Mesothelial cell of epicardium (in vitro differentiated cells): ENCODE measurements at regions not wholly inside any gene's neighbourhood (a gene's known extent, or its start where the extent isn't known, plus 50 kb on each side); places are given as distances from the start of the nearest gene placed in this dataset.

ENCODE experiments used
- DNase-seq, 2 experiments: peaks; one replicate each; pipeline ENCODE4 v3.0.0; 2021; ENCODE audit warnings: low spot score in 2 of 2; ENCODE audit not compliant: unreplicated experiment in 2 of 2
- H3K27ac Mint-ChIP-seq: 2 replicates; pipeline ENCODE4 v1.8.0; 2021; ENCODE audit warnings: mixed read lengths
- H3K27me3 Mint-ChIP-seq: 2 replicates; pipeline ENCODE4 v1.8.0; 2021; ENCODE audit warnings: low read depth, mixed read lengths
- H3K36me3 Mint-ChIP-seq: 2 replicates; pipeline ENCODE4 v1.8.0; 2021; ENCODE audit warnings: mixed read lengths
- H3K4me1 Mint-ChIP-seq: 2 replicates; pipeline ENCODE4 v1.8.0; 2021; ENCODE audit warnings: mixed read lengths
- H3K4me3 Mint-ChIP-seq: 2 replicates; pipeline ENCODE4 v1.8.0; 2021; ENCODE audit warnings: mild to moderate bottlenecking, moderate library complexity, mixed read lengths
- H3K9me3 Mint-ChIP-seq: 2 replicates; pipeline ENCODE4 v1.8.0; 2021; ENCODE audit warnings: mixed read lengths
- TF ChIP-seq, protein P1 (sequence below): fragments of 200-600 bp; sonication (generic); IDR thresholded peaks from one replicate; pipeline ENCODE4 v1.5.0; 2021; ENCODE audit warnings: antibody characterized with exemption; ENCODE audit not compliant: unreplicated experiment

GRCh38 chr2:215680605-215681598 lies 245.0 kb upstream of the FN1 start:
- Mint-ChIP-seq H3K4me3 (no peak overlapping the region), H3K27ac (peak overlapping the region; percentile 80), H3K27me3 (no peaks in the 10 kb centered on the region), H3K36me3 (no peaks in the 10 kb centered on the region), H3K9me3 (peaks cover 3% of the 10 kb centered on the region), H3K4me1 (peaks cover 33% of the 10 kb centered on the region)
- TF ChIP-seq, protein P1, sequence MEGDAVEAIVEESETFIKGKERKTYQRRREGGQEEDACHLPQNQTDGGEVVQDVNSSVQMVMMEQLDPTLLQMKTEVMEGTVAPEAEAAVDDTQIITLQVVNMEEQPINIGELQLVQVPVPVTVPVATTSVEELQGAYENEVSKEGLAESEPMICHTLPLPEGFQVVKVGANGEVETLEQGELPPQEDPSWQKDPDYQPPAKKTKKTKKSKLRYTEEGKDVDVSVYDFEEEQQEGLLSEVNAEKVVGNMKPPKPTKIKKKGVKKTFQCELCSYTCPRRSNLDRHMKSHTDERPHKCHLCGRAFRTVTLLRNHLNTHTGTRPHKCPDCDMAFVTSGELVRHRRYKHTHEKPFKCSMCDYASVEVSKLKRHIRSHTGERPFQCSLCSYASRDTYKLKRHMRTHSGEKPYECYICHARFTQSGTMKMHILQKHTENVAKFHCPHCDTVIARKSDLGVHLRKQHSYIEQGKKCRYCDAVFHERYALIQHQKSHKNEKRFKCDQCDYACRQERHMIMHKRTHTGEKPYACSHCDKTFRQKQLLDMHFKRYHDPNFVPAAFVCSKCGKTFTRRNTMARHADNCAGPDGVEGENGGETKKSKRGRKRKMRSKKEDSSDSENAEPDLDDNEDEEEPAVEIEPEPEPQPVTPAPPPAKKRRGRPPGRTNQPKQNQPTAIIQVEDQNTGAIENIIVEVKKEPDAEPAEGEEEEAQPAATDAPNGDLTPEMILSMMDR, result no peak
- no peak for DNase-seq

- Mint-ChIP-seq H3K27me3 (no peaks in the 10 kb centered on the region), H3K36me3 (peaks cover under 1% of the 10 kb centered on the region), H3K27ac (no peak overlapping the region), H3K9me3 (peaks cover 13% of the 10 kb centered on the region), H3K4me3 (no peak overlapping the region), H3K4me1 (peaks cover 28% of the 10 kb centered on the region)
- no peak for DNase-seq
- TF ChIP-seq, protein P1, result no peak
Measured at GRCh38 chr2:215678094-215678493, 242.2 kb upstream of the FN1 start.

GRCh38 chr2:215677481-215677880 lies 241.6 kb upstream of the FN1 start:
- no peak for DNase-seq
- TF ChIP-seq, protein P1, result no peak
- Mint-ChIP-seq H3K4me1 (peaks cover 28% of the 10 kb centered on the region), H3K27ac (no peak overlapping the region), H3K4me3 (no peak overlapping the region), H3K9me3 (peaks cover 18% of the 10 kb centered on the region), H3K36me3 (peaks cover 4% of the 10 kb centered on the region), H3K27me3 (no peaks in the 10 kb centered on the region)

DNA sequence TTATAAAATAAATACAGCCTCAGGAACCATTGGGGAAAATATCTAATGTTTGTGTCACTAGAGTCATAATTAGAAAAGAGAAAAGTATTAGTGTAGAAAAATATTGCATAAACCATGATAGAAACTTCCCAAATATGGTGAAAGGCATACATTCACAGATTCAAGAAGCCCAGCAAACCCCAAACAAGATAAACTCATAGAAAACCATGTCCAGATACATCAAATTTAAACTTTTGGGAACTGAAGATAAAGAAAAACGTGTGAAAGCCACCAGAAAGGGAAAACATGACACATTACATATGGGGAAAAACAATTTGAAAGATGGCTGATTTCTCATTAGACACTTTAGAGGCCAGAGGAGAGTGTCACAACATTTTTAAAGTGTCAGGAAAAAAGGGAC lies 236.5 kb upstream of the FN1 start:
- Mint-ChIP-seq H3K4me1 (peaks cover 26% of the 10 kb centered on the region), H3K36me3 (peaks cover 9% of the 10 kb centered on the region), H3K4me3 (no peak overlapping the region), H3K27ac (no peak overlapping the region), H3K27me3 (no peaks in the 10 kb centered on the region), H3K9me3 (peaks cover 26% of the 10 kb centered on the region)
- no peak for DNase-seq
- TF ChIP-seq, protein P1, result no peak

GRCh38 chr2:215671691-215672090 lies 235.8 kb upstream of the FN1 start:
- H3K27ac Mint-ChIP-seq, result no peak overlapping the region
- TF ChIP-seq, protein P1, result no peak
- peaks cover 22% of the 10 kb centered on the region for H3K4me1 Mint-ChIP-seq
- peaks cover 9% of the 10 kb centered on the region for H3K36me3 Mint-ChIP-seq
- H3K4me3 Mint-ChIP-seq, result no peak overlapping the region
- no peak for DNase-seq
- H3K27me3 Mint-ChIP-seq, result no peaks in the 10 kb centered on the region
- H3K9me3 Mint-ChIP-seq, result peaks cover 26% of the 10 kb centered on the region
